ENCODE measurements at regions not wholly inside any gene's neighbourhood (a gene's known extent, or its start where the extent isn't known, plus 50 kb on each side); places are given as distances from the start of the nearest gene placed in this dataset.

DNA sequence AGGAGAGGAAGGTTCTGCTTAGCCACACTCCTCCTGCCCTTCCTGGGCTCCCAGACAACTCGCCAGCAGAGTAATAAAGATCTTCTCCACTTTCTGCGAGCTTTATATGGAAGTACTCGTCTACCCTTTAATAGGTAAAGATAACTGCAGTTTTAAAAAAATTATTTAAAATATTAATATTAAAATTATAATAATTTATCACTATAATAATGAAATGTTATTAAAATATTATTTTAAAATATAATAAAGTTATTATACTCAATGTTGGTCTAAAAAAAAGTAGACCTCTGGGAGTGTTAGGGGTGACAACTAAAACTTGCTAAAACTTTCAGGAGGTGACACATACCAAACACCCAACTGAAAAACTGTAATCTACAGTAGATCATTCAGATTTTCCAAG, 81.5 kb downstream of the RBM43 start:
- no peaks in the 10 kb centered on the region for H3K9me3 ChIP-seq (ENCODE audit: control insufficient read depth in 4 of 4, insufficient read depth in 3 of 4, low read length in 3 of 4)
- H3K9ac ChIP-seq (ENCODE audit: insufficient read depth in 1 of 2, low read length in 2 of 2) = no peak overlapping the region
- no peaks in the 10 kb centered on the region for H3K4me1 ChIP-seq (ENCODE audit: control insufficient read depth in 5 of 5, insufficient read depth in 5 of 5, low read length in 5 of 5)
- ATAC-seq (ENCODE audit: insufficient read depth, low FRiP score) (no peak), DNase-seq (no peak)
- whole genome bisulfite sequencing, 2 donors = 88 to 91% methylated on average over 3 of the region's 3 CpGs
- H3K4me3 ChIP-seq = no peak overlapping the region
- no peaks in the 10 kb centered on the region for H3K27me3 ChIP-seq (ENCODE audit: control insufficient read depth in 3 of 3, insufficient read depth in 3 of 3, low read length in 2 of 3)
- no peak overlapping the region for H3K27ac ChIP-seq (ENCODE audit: low read depth in 1 of 2, low read length in 1 of 2)
- TF ChIP-seq, protein P1, sequence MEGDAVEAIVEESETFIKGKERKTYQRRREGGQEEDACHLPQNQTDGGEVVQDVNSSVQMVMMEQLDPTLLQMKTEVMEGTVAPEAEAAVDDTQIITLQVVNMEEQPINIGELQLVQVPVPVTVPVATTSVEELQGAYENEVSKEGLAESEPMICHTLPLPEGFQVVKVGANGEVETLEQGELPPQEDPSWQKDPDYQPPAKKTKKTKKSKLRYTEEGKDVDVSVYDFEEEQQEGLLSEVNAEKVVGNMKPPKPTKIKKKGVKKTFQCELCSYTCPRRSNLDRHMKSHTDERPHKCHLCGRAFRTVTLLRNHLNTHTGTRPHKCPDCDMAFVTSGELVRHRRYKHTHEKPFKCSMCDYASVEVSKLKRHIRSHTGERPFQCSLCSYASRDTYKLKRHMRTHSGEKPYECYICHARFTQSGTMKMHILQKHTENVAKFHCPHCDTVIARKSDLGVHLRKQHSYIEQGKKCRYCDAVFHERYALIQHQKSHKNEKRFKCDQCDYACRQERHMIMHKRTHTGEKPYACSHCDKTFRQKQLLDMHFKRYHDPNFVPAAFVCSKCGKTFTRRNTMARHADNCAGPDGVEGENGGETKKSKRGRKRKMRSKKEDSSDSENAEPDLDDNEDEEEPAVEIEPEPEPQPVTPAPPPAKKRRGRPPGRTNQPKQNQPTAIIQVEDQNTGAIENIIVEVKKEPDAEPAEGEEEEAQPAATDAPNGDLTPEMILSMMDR (IDR thresholded peaks at IDR 0.05; ENCODE audit: control extremely low read depth, extremely low read depth) = no peak
- H3K36me3 ChIP-seq (ENCODE audit: control insufficient read depth in 4 of 4, insufficient read depth in 4 of 4, low read length in 4 of 4) = no peaks in the 10 kb centered on the region

DNA sequence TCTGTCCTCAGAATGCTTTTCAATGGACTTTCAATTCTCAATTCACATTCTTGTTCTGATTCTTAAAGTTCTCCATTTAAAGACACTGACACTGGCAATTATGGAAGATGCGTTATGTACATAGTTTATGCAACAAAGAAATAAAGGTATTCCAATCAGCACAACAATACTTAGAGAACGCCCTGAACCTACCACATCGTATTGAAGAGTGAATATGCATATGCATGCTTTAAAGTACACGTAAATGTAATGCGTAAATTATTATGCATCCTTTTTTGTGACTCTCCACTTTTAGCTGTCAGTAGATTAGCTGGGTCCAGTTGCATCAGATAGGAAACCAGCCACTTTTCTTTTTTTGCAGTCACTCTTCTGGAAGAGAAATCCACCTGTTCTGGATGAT, 83.5 kb downstream of the RBM43 start:
- H3K36me3 ChIP-seq (ENCODE audit: control insufficient read depth in 4 of 4, insufficient read depth in 4 of 4, low read length in 4 of 4) = no peaks in the 10 kb centered on the region
- no peak for DNase-seq
- no peak for ATAC-seq (ENCODE audit: insufficient read depth, low FRiP score)
- 85 to 90% methylated on average over 5 of the region's 5 CpGs for whole genome bisulfite sequencing, 2 donors
- no peak overlapping the region for H3K27ac ChIP-seq (ENCODE audit: low read depth in 1 of 2, low read length in 1 of 2)
- no peaks in the 10 kb centered on the region for H3K9me3 ChIP-seq (ENCODE audit: control insufficient read depth in 4 of 4, insufficient read depth in 3 of 4, low read length in 3 of 4)
- TF ChIP-seq, protein P1 (IDR thresholded peaks at IDR 0.05; ENCODE audit: control extremely low read depth, extremely low read depth) = no peak
- H3K4me3 ChIP-seq = no peak overlapping the region
- no peak overlapping the region for H3K9ac ChIP-seq (ENCODE audit: insufficient read depth in 1 of 2, low read length in 2 of 2)
- no peaks in the 10 kb centered on the region for H3K27me3 ChIP-seq (ENCODE audit: control insufficient read depth in 3 of 3, insufficient read depth in 3 of 3, low read length in 2 of 3)
- no peaks in the 10 kb centered on the region for H3K4me1 ChIP-seq (ENCODE audit: control insufficient read depth in 5 of 5, insufficient read depth in 5 of 5, low read length in 5 of 5)

DNA sequence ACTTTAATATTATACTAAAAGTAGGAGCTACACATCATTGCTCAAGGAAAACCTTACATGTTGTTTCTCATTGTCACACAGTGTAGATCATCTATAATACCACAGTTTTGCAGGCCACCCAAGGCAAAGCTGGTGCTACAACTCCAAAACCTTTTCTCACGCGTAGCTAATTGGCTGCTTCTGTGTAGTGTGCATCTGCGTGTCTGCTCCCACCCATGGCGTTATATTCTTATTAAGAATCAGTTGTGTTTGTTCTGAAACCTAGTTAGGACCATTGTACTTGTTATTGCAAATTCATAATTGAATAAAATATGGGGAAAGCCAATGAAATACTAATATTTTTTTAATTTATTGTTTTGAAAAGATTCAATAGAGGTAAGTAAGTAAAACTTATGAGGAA, 83.9 kb downstream of the RBM43 start:
- ATAC-seq (ENCODE audit: insufficient read depth, low FRiP score) = no peak
- no peaks in the 10 kb centered on the region for H3K9me3 ChIP-seq (ENCODE audit: control insufficient read depth in 4 of 4, insufficient read depth in 3 of 4, low read length in 3 of 4)
- no peak for DNase-seq

GRCh38 chr2:151176661-151177060, 85.0 kb downstream of the RBM43 start:
- Histone ChIP-seq H3K27me3 (ENCODE audit: control insufficient read depth in 3 of 3, insufficient read depth in 3 of 3, low read length in 2 of 3) (no peaks in the 10 kb centered on the region), H3K9ac (ENCODE audit: insufficient read depth in 1 of 2, low read length in 2 of 2) (no peak overlapping the region), H3K4me1 (ENCODE audit: control insufficient read depth in 5 of 5, insufficient read depth in 5 of 5, low read length in 5 of 5) (no peaks in the 10 kb centered on the region), H3K9me3 (ENCODE audit: control insufficient read depth in 4 of 4, insufficient read depth in 3 of 4, low read length in 3 of 4) (no peaks in the 10 kb centered on the region), H3K27ac (ENCODE audit: low read depth in 1 of 2, low read length in 1 of 2) (no peak overlapping the region), H3K4me3 (no peak overlapping the region), H3K36me3 (ENCODE audit: control insufficient read depth in 4 of 4, insufficient read depth in 4 of 4, low read length in 4 of 4) (no peaks in the 10 kb centered on the region)
- ATAC-seq (ENCODE audit: insufficient read depth, low FRiP score) = no peak
- 73 to 80% methylated on average over 3 of the region's 3 CpGs for WGBS, 2 donors
- DNase-seq = no peak
- TF ChIP-seq, protein P1 (IDR thresholded peaks at IDR 0.05; ENCODE audit: control extremely low read depth, extremely low read depth) = no peak

More for the DNA sequence above, 83.9 kb downstream of the RBM43 start:
- Histone ChIP-seq H3K4me3 (no peak overlapping the region), H3K27me3 (ENCODE audit: control insufficient read depth in 3 of 3, insufficient read depth in 3 of 3, low read length in 2 of 3) (no peaks in the 10 kb centered on the region), H3K4me1 (ENCODE audit: control insufficient read depth in 5 of 5, insufficient read depth in 5 of 5, low read length in 5 of 5) (no peaks in the 10 kb centered on the region), H3K27ac (ENCODE audit: low read depth in 1 of 2, low read length in 1 of 2) (no peak overlapping the region), H3K36me3 (ENCODE audit: control insufficient read depth in 4 of 4, insufficient read depth in 4 of 4, low read length in 4 of 4) (no peaks in the 10 kb centered on the region), H3K9ac (ENCODE audit: insufficient read depth in 1 of 2, low read length in 2 of 2) (no peak overlapping the region)
- TF ChIP-seq, protein P1 (IDR thresholded peaks at IDR 0.05; ENCODE audit: control extremely low read depth, extremely low read depth) = no peak
- 94 to 98% methylated on average over 4 of the region's 4 CpGs for WGBS, 2 donors

All from lung (tissue), 11 donors.